Activated T-helper 2 cell treated with anti-CD3 and anti-CD28 coated beads, Interferon-gamma antibody, Interleukin-2, Interleukin-4, amounts not matched to agents 10 μg/mL and 5 μg/mL and 100 μg/mL, durations not matched to agents 14 hours and 24 hours and 36 hours (primary cell): ENCODE measurements at regions not wholly inside any gene's neighbourhood (a gene's known extent, or its start where the extent isn't known, plus 50 kb on each side); places are given as distances from the start of the nearest gene placed in this dataset.

Experiments used
- DNase-seq: peaks from one replicate; pipeline ENCODE4 v3.0.0; 2021; ENCODE audit warnings: low spot score
- H3K27ac Mint-ChIP-seq: one replicate; pipeline ENCODE4 v1.8.0; 2021; ENCODE audit warnings: mixed read lengths
- H3K27me3 Mint-ChIP-seq: one replicate; pipeline ENCODE4 v1.8.0; 2021; ENCODE audit warnings: low read depth, mixed read lengths
- H3K36me3 Mint-ChIP-seq: one replicate; pipeline ENCODE4 v1.8.0; 2021; ENCODE audit warnings: low read depth, mixed read lengths
- H3K4me1 Mint-ChIP-seq: one replicate; pipeline ENCODE4 v1.8.0; 2021; ENCODE audit warnings: low read depth, mixed read lengths
- H3K4me3 Mint-ChIP-seq: one replicate; pipeline ENCODE4 v1.8.0; 2021; ENCODE audit warnings: low read depth, mild to moderate bottlenecking, moderate library complexity, mixed read lengths
- H3K9me3 Mint-ChIP-seq: one replicate; pipeline ENCODE4 v1.8.0; 2021; ENCODE audit warnings: mixed read lengths
- intact Hi-C: fragments of 100-400 bp; cut with micrococcal nuclease; formaldehyde crosslinking; loops from one replicate; pipeline ENCODE4 v1.15.1; 2023

GRCh38 chr12:127257366-127257935 is 1009.5 kb upstream of the TMEM132C start:
- Mint-ChIP-seq H3K4me3 (no peak overlapping the region), H3K36me3 (no peaks in the 10 kb centered on the region), H3K27me3 (no peaks in the 10 kb centered on the region), H3K27ac (no peak overlapping the region), H3K9me3 (no peaks in the 10 kb centered on the region), H3K4me1 (no peaks in the 10 kb centered on the region)
- intact Hi-C loops, result no loop called here
- DNase-seq, result no peak

- Mint-ChIP-seq H3K27ac (no peak overlapping the region), H3K4me3 (no peak overlapping the region), H3K36me3 (no peaks in the 10 kb centered on the region), H3K27me3 (no peaks in the 10 kb centered on the region), H3K4me1 (no peaks in the 10 kb centered on the region), H3K9me3 (no peaks in the 10 kb centered on the region)
- intact Hi-C loops, result no loop called here
- no peak for DNase-seq
Observed at GRCh38 chr12:127260531-127260930, 1006.4 kb upstream of the TMEM132C start.

- intact Hi-C loops, result no loop called here
- Mint-ChIP-seq H3K9me3 (no peaks in the 10 kb centered on the region), H3K27me3 (no peaks in the 10 kb centered on the region), H3K4me3 (no peak overlapping the region), H3K4me1 (no peaks in the 10 kb centered on the region), H3K27ac (no peak overlapping the region), H3K36me3 (no peaks in the 10 kb centered on the region)
- DNase-seq, result no peak
Observed at GRCh38 chr12:127260999-127261398, 1006.0 kb upstream of the TMEM132C start.

GRCh38 chr12:127262615-127263014 is 1004.4 kb upstream of the TMEM132C start:
- Mint-ChIP-seq H3K4me3 (no peak overlapping the region), H3K27ac (no peak overlapping the region), H3K9me3 (no peaks in the 10 kb centered on the region), H3K36me3 (no peaks in the 10 kb centered on the region), H3K4me1 (no peaks in the 10 kb centered on the region), H3K27me3 (no peaks in the 10 kb centered on the region)
- intact Hi-C loops, result no loop called here
- no peak for DNase-seq

GRCh38 chr12:127263621-127264020 is 1003.3 kb upstream of the TMEM132C start:
- Mint-ChIP-seq H3K27ac (no peak overlapping the region), H3K36me3 (no peaks in the 10 kb centered on the region), H3K4me1 (no peaks in the 10 kb centered on the region), H3K4me3 (no peak overlapping the region), H3K27me3 (no peaks in the 10 kb centered on the region), H3K9me3 (no peaks in the 10 kb centered on the region)
- DNase-seq, result no peak
- intact Hi-C loops, result no loop called here

GRCh38 chr12:127267128-127267527 is 999.8 kb upstream of the TMEM132C start:
- no peaks in the 10 kb centered on the region for H3K27me3 Mint-ChIP-seq
- H3K36me3 Mint-ChIP-seq, result no peaks in the 10 kb centered on the region
- intact Hi-C loops, result no loop called here
- H3K4me3 Mint-ChIP-seq, result no peak overlapping the region
- no peaks in the 10 kb centered on the region for H3K4me1 Mint-ChIP-seq
- no peak for DNase-seq
- no peak overlapping the region for H3K27ac Mint-ChIP-seq
- no peaks in the 10 kb centered on the region for H3K9me3 Mint-ChIP-seq

- intact Hi-C loops, result no loop called here
- H3K27ac Mint-ChIP-seq, result no peak overlapping the region
- H3K27me3 Mint-ChIP-seq, result no peaks in the 10 kb centered on the region
- no peaks in the 10 kb centered on the region for H3K9me3 Mint-ChIP-seq
- H3K4me3 Mint-ChIP-seq, result no peak overlapping the region
- H3K36me3 Mint-ChIP-seq, result no peaks in the 10 kb centered on the region
- H3K4me1 Mint-ChIP-seq, result no peaks in the 10 kb centered on the region
- DNase-seq, result no peak
Observed at GRCh38 chr12:127268213-127268612, 998.8 kb upstream of the TMEM132C start.

- intact Hi-C loops, result no loop called here
- Mint-ChIP-seq H3K27me3 (no peaks in the 10 kb centered on the region), H3K27ac (no peak overlapping the region), H3K9me3 (no peaks in the 10 kb centered on the region), H3K36me3 (no peaks in the 10 kb centered on the region), H3K4me3 (no peak overlapping the region), H3K4me1 (no peaks in the 10 kb centered on the region)
- DNase-seq, result no peak
Observed at GRCh38 chr12:127268706-127269425, 998.1 kb upstream of the TMEM132C start.

- Mint-ChIP-seq H3K4me1 (no peaks in the 10 kb centered on the region), H3K4me3 (no peak overlapping the region), H3K9me3 (no peaks in the 10 kb centered on the region), H3K27me3 (no peaks in the 10 kb centered on the region), H3K27ac (no peak overlapping the region), H3K36me3 (no peaks in the 10 kb centered on the region)
- intact Hi-C loops, result no loop called here
- DNase-seq, result no peak
Observed at GRCh38 chr12:127270193-127270592, 996.8 kb upstream of the TMEM132C start.

- Mint-ChIP-seq H3K9me3 (no peaks in the 10 kb centered on the region), H3K36me3 (no peaks in the 10 kb centered on the region), H3K4me3 (no peak overlapping the region), H3K27me3 (no peaks in the 10 kb centered on the region), H3K4me1 (no peaks in the 10 kb centered on the region), H3K27ac (no peak overlapping the region)
- intact Hi-C loops, result no loop called here
- DNase-seq, result no peak
Observed at GRCh38 chr12:127271776-127272175, 995.2 kb upstream of the TMEM132C start.

- no peak for DNase-seq
- Mint-ChIP-seq H3K27me3 (no peaks in the 10 kb centered on the region), H3K4me3 (no peak overlapping the region), H3K9me3 (no peaks in the 10 kb centered on the region), H3K36me3 (no peaks in the 10 kb centered on the region), H3K4me1 (no peaks in the 10 kb centered on the region), H3K27ac (no peak overlapping the region)
- intact Hi-C loops, result no loop called here
Observed at GRCh38 chr12:127272864-127273263, 994.1 kb upstream of the TMEM132C start.

GRCh38 chr12:127273626-127274025 is 993.3 kb upstream of the TMEM132C start:
- no peak overlapping the region for H3K27ac Mint-ChIP-seq
- H3K4me3 Mint-ChIP-seq, result no peak overlapping the region
- intact Hi-C loops, result no loop called here
- H3K9me3 Mint-ChIP-seq, result no peaks in the 10 kb centered on the region
- no peak for DNase-seq
- no peaks in the 10 kb centered on the region for H3K4me1 Mint-ChIP-seq
- no peaks in the 10 kb centered on the region for H3K27me3 Mint-ChIP-seq
- no peaks in the 10 kb centered on the region for H3K36me3 Mint-ChIP-seq

GRCh38 chr12:127275416-127275815 is 991.6 kb upstream of the TMEM132C start:
- intact Hi-C loops, result no loop called here
- Mint-ChIP-seq H3K4me3 (no peak overlapping the region), H3K4me1 (no peaks in the 10 kb centered on the region), H3K9me3 (no peaks in the 10 kb centered on the region), H3K36me3 (no peaks in the 10 kb centered on the region), H3K27me3 (no peaks in the 10 kb centered on the region), H3K27ac (no peak overlapping the region)
- no peak for DNase-seq
